Keratinocyte (primary cell): ENCODE measurements at regions not wholly inside any gene's neighbourhood (a gene's known extent, or its start where the extent isn't known, plus 50 kb on each side); places are given as distances from the start of the nearest gene placed in this dataset.

ENCODE experiments used
- CTCF ChIP-seq, 3 experiments: IDR thresholded peaks in 1 of 3; conservative IDR thresholded peaks in 1 of 3; optimal IDR thresholded peaks in 1 of 3; 2 replicates in 2 of 3; 3 replicates in 1 of 3; pipeline versions ENCODE3 to v1.5.1; 2011; ENCODE audit warnings: low read length in 3 of 3, mild to moderate bottlenecking in 3 of 3, moderate library complexity in 2 of 3, control low read depth in 1 of 3, inconsistent platforms in 1 of 3; ENCODE audit not compliant: insufficient read depth in 2 of 3; ENCODE audit errors: extremely low read depth in 1 of 3
- EZH2 ChIP-seq: IDR thresholded peaks from one replicate; pipeline ENCODE4 v1.6.1; 2012; ENCODE audit warnings: inconsistent platforms, mild to moderate bottlenecking, low read length, moderate library complexity

- no peak for TF ChIP-seq CTCF (optimal IDR thresholded peaks at IDR 0.05 in 1 of 3, IDR thresholded peaks at IDR 0.05 in 1 of 3, conservative IDR thresholded peaks at IDR 0.05 in 1 of 3; ENCODE audit: extremely low read depth in 1 of 3, insufficient read depth in 2 of 3, low read length in 3 of 3)
- no peak for TF ChIP-seq EZH2
These were observed 61.4 kb upstream of the ACSL3 start for GRCh38 chr2:222799262-222799918.
